GM18870 (cell line): ENCODE measurements at regions not wholly inside any gene's neighbourhood (a gene's known extent, or its start where the extent isn't known, plus 50 kb on each side); places are given as distances from the start of the nearest gene placed in this dataset.
"Not testable (repeated sequence)": the region's sequence is repeated elsewhere in the genome, so short reads cannot be mapped to it uniquely, and the experiment has no call there.

Experiments used
- ATAC-seq: cut with Tn5 transposase; IDR thresholded peaks from one replicate; pipeline ENCODE4 v1.9.1; 2021; ENCODE audit warnings: moderate library complexity; ENCODE audit not compliant: unreplicated experiment

DNA sequence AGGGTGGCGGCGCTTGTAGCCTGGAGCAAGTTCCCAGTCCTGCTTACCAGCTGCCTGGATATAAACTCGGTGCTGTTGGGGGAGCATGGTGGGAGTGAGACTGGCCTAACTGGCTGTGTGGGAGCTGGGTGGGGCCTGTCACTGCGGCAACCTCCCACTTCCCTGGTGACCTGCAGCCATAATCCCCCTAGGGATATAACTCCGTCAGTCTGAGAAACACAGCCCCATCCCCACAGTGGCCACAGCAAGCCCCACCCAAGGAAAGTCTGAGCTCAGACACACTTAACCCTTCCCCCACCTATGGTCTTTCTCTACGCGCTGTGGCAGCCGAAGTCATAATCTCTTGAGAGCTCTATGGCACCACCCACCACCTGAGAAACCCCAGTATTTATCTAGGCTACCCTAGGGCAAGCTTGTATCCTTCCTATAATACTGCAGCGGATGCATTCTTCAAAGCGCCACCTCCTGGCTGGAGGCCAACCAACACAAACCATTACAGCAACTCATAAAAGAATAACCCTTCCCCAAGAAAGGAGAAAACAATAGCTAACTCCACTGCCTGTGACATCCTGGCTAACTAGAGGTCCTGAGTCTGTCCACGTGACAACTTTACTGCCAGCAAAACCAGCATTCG is 57.4 kb downstream of the ZNF648 start:
- ATAC-seq = no peak

DNA sequence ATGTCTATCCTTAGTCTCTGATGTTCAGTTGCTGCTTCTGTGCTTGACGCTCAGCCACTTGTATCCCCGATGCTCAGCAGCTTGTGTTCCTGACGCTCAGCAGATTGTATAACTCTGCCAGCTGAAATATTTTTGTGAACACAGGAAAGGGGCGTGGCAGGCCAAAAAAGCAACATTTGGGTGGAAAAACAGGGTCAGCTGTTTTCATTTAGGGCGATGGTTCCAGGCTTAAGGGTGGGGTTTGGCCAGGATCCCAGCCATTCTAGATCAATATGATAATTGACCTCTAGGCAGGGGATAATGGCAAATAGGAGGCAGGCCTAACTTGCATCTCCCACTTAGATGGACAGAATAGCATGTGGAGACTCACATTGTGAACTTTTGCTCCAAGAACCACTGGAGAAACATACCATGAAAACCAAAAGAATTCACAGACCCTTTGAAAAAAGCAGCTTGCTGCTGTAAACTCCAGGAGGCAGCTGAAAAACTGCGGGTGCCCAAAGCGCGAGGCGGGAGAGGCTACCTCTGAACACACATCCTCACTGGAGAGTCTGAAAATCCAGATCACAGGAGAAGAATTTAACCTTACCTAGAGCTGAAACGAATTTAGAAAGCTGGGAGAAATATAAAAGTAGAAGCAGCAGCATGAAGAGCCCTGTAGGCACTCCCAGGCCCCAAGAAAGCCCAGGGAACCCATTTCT is 58.3 kb downstream of the ZNF648 start:
- no peak for ATAC-seq

DNA sequence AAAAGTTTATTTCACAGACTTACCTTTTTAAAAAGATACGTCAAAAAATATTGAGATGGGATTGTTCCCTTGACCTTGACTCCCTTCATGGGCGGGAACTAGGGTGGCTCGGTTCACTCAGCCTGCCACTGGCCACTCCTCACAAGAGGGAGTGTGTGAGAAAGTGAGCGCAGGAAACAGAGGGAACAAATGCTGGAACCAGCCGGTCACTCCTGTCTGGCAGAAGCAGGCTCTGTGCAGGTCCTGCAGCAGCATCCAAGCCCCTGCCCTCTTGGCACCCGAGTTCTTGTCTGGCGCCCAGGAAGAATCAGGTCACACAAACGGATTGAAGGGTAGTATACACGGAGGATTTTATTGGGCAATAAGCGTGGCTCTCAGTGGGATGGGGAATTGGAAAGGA is 58.9 kb downstream of the ZNF648 start:
- no peak for ATAC-seq

DNA sequence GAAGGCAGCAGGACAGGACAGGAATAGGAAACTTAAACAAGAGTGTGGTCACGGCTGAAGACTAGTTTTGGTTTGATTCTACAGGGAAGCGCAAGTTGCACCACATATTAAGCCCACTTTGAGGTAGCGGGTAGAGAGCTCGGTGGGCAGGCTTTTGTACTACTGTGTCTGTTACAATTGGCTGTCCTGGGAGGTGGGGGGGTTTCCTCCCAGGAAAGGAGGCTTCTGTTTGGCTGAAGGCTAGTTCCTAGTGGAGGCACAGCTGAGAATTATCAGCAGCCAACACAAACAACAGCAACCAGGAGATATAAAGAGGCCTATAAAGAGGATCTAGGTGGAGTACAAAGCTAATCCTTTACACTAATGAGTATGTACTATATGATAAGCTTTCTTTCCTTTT is 62.7 kb downstream of the ZNF648 start:
- no peak for ATAC-seq

DNA sequence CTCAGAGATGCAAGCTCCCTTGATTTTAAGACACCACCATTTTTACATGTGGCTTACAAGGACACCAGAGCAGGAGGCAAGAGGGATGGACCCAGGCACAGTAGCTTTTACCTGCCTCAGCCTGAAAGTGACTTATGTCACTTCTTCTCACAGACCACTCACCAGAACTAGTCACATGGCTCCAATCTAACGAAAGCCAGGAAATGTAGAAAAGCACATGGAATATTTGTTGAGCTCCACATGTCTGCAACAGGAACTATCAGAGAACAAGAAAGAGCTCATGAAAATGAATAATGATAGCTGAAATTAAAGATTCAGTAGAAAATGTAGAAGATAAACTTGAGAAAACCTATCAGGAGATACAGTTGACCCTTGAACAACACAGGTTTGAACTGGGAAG is 69.4 kb downstream of the ZNF648 start:
- ATAC-seq = no peak

DNA sequence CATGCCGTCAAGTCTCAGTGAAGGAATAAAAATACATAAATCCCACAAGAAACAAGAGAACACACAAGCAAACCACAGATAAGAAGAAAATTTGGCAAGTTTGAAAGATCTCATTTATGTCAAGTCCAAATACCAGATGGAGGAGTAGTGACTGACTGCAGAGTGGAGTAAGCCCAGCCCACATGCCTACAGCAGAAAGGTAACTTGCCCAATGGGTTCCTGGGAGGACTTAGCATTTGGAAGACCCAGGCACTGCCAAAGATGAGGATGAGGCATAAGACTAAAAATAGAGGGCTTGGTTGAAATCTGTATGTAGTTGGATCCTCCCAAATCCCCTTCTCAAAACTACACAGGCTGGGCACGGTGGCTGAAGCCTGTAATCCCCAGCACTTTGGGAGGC is 70.8 kb downstream of the ZNF648 start:
- ATAC-seq = no peak

DNA sequence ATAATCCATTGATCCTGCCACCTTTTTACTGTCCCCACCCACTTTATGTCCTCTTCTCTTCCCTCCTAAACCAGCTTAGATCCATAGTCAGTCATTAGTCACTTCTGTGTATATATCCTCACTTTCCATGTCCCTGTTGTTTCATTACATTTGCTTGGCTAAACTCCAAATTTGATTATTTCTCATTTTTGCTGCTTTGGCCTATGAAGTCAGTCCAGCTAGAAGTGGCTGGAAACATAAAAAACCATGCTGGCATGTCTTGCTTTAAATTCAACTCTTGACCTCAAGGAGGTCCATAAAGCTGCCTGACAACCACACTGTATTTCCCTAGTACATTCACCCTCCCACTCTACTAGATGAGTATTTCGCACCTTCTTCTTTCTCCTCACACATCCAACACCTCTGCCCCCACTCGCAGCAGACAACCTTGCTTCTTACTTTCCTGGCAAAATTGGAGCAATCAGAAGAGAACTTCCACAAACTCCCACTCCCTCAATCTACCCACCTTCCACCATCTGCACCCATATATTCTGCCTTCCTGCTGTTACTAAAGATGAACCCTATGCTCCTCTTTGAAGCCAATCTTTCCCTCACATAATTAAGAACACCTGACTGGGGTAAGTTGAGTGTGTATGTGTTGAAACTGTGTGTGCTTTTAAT is 72.1 kb downstream of the ZNF648 start:
- ATAC-seq = no peak

DNA sequence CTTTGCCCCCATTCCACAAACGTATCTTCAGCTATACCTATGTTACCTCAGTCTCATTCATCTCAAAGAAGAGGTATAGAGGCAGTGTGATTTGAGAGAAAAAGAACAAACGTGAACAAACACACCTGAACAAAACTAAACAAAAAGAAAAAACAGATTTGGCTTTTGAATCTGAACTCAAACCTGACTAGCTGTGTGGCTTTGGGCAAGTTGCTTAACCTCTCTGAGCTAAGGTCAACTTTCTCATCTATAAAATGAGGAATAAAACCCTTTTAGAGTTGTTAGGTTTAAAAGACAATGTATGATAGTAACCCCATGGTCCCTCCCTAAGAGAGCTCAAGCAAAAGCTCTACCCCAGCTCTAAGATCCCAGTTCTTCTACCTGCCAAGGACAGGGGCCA is 73.5 kb downstream of the ZNF648 start:
- ATAC-seq = no peak

DNA sequence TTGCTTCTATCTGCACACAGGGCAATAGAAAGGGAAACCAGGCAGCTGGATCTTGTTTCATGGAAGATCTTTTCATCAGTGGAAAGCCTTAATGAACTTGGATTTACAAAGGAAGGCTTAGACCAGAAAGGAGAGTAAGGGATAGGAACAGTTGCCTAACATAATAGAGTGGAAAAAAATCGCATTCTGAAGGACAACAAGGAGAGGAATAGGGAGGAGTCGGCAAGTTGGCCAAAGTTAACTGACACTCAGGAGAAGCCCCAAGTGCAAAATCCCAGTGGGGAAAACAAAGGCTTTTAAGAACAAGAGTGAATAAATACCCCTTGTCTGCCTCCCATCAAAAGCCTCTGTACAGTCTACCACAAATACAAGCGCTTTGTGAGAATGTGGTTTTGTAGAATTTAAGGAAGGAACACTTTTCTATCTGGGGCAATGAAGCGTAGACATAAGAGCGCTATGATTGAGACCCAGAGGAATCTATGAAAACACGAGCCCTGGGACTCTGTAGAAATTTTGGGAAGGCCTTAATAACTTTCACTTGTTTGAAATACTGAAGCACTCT is 74.1 kb downstream of the ZNF648 start:
- ATAC-seq = no peak

DNA sequence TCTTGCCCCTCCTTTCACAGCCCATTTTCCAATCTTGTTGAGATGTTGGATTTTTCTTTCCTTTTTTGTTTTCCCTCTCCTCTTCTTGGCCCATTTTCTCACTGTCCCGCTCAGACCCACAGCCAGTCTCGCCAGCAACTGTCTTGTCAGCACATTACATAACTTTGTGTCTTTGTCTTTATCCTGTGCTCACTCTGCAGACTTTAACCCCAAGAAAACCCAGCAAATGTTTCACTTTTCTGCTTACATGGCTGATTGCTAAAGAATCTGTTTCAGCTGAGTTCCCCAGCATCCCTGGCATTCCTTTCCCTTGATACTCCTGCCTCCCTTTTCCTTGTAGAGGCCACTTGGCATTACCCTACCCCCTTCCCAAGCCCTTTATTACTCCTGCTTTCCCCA is 74.6 kb downstream of the ZNF648 start:
- no peak for ATAC-seq

DNA sequence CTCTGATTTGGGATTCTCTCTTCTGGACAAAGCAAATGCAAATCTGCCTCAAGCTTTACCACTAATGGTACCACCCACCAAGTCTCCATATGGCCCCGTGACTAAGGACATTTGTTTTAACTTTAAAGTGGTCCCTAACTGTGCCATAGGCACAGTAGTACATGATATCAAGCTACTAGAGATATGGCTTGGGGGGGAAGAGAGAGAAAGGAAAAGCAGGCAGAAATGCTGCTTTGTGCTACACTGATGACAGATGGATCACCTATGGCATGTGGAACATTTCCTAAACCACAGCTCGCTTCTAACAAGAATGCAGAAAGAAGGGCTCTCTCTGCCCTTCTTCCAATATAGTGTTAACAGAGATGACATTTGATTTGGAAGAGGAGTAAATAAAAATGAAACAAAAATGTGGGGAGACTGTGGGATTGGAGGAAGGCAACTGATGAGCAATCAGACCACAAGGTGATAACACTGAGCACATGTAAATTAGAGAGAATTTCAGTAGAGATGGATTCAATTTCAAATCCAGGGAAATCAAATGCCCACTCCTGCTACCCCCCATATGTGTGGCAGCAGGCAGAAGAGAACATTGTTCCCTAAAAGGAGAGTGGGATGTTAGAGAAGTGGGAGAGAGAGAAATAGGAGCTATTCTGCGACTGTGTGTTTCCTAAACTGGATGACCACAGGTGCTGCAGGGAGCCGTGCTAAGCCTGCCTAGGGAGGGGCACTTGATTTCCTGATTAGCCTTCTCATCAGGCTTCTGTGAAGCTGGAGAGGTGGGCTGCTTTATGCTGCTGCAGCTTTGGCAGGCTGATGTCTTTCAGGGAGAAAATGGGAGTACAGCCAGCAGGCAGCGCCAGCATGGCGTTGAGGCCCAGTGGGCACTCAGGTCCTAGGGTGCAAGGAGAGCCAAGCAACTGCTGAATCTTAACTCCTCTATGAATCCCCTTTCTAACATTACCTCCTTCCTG is 75.3 kb downstream of the ZNF648 start:
- ATAC-seq = no peak

DNA sequence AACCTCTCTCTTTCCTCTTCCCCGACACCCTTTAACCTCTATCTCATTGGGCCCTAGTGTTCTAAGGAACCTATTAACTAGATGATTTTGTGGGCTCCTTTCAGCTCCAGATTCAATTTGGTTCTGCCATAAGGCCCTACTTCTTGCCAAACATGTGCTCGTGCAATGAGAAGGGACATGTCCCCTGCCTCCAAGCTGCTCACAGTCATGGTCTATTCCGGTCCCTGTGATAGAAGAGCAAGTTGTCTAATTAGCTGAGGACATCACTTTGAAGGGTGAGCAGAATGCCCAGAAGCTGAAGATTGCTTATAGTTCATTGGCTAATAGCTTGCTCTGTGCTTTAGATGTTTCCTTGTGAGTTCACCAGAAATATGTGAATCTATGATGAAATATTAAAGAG is 76.2 kb downstream of the ZNF648 start:
- no peak for ATAC-seq

DNA sequence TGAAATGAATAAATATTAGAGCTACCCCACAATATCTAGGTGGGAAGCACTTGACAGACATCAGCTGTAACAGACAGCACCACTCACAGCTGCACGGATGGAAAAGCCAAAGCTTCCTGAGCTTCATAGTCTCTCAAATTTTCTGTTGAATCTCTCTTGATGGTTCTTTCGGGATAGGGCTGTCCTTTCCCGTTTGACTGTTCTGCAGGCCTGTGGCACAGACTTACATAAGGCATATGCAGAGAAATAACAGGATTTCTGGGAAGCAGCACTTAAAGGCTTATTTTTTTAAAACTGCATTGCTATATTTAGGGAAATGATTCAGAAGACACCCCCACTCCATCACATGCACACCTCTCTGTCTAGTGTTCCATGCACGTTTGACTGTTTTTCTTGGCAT is 77.5 kb downstream of the ZNF648 start:
- no peak for ATAC-seq

DNA sequence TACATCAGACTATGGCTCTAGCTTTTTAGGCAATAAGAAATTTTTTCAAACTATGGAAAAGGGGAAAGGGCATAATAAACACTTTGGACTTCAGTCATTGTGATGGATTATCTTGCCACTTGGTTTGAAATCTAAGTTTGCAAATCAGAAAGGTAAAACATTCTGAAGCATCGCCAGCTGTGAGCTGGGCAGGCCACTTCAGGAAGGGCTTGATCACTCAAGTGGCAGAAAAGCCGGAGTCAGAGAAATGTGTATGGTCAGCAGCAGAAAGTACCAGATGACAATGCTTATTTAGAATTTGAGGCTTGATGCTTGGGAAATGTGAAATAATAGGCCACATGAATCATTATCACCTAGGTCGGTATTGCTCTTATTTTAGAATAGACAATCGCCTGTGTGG is 79.7 kb downstream of the ZNF648 start:
- ATAC-seq = no peak

DNA sequence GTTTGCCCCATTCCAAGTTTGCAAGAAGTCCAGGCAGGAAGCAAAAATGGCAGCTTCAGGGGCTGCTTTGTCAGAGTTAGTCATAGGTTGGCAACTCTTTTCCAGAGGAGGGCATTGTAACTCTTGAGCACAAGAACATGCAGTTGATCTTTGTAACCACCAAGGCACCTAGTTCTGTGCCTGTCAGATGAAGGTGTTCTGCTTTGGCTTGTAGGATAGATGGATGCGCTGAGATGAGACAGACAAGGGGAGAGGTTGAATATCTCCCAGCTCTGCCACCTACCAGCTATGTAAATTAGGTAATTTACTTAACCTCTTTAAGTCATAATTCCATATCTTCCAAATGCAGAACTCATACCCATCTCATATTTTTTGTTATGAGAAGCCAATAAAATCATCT is 89.3 kb downstream of the ZNF648 start:
- no peak for ATAC-seq

DNA sequence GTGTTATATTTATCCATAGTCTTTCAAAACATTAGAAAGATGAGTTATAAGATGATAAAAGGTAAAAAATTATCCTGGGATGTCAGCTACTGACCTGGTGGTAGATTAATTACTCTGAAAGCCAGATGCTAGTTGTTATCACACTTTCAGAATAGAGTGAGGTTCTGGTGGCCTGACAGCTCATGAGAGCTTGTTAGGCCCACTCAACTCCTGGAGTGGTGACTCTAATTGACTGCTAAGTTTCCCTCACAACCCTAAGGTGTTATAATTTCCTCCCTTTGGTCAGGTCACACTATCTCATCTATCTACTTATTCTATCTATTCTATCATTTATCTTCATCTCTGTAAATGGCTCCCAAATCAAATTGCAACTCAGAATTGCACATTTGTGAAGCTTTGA is 90.1 kb downstream of the ZNF648 start:
- ATAC-seq = no peak

DNA sequence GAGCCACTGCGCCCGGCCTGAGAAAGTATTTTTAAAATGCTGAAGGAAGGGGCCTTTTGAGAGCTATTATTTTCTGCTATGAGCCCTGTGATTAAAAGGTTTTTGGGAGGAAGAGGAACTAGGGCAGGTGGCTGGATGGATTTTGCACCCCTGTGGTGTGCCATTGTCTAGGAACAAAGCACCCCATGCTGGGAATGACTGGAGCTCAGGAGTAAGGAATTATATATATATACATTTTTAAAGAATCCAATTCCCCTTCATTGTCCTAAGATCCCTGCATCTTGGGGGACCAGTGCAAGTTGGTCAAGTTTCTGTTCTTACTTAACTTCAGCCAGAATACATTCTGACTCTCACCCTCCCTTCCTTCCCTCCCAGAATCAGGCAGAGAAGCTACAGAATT is 91.6 kb downstream of the ZNF648 start:
- no peak for ATAC-seq

DNA sequence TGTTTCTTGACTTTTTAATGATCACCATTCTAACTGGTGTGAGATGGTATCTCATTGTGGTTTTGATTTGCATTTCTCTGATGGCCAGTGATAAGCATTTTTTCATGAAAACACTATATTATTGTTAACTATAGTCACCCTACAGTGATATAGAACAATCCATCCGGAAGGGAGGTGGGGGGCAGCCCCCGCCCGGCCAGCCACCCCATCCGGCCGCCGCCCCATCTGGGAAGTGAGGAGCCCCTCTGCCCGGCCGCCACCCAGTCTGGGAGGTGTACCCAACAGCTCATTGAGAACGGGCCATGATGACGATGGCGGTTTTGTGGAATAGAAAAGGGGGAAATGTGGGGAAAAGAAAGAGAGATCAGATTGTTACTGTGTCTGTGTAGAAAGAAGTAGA is 106.8 kb downstream of the ZNF648 start:
- ATAC-seq = not testable (repeated sequence)

DNA sequence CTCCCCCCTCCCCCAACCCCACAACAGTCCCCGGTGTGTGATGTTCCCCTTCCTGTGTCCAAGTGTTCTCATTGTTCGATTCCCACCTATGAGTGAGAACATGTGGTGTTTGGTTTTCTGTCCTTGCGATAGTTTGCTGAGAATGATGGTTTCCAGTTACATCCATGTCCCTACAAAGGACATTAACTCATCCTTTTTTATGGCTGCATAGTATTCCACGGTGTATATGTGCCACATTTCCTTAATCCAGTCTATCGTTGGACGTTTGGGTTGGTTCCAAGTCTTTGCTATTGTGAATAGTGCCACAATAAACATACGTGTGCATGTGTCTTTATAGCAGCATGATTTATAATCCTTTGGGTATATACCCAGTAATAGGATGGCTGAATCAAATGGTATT is 107.3 kb downstream of the ZNF648 start:
- not testable (repeated sequence) for ATAC-seq

DNA sequence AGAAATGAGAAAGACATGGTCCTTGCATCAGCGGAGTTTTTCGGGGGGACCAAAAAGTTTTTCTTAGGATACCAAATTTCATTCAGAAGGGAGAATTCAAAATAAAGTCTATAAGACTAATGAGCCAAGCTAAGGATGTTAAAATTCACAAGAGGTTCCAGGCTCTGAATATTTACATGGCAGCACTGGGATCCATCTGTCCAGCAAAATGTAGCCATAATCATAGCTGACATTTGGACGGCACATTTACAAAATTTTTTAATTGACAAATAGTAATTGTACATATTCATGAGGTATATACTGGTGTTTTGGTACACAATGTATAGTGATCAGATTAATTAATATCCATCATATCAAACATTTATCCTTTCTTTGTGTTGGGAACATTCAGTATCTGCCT is 107.9 kb downstream of the ZNF648 start:
- ATAC-seq = no peak

DNA sequence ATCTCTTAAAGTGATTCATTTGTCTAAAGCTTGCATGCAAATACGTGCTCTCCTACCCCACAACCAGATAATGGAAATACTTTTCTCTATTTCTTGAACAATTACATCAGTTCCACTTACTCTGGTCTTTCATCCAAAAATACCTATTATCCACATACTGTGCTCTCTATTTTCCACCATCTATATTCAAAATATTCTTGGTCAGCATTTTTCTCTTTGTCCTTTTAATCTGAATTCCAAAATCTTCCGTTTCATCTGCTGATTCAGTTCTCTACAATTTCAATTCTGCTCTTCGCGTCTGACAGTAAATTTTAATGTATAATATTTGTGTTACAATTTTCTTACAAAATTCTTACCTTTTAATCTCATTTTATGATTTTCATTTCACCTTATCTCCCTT is 110.3 kb downstream of the ZNF648 start:
- ATAC-seq = no peak
